ENCODE measurements at regions not wholly inside any gene's neighbourhood (a gene's known extent, or its start where the extent isn't known, plus 50 kb on each side); places are given as distances from the start of the nearest gene placed in this dataset.

GRCh38 chr13:89749888-89750287 is 1597.6 kb upstream of the MIR17HG start (continued):
- TF ChIP-seq REST (IDR thresholded peaks at IDR 0.05; ENCODE audit: low read depth) (no peak), EZH2 (IDR thresholded peaks at IDR 0.05) (no peak), SP1 (IDR thresholded peaks at IDR 0.05; ENCODE audit: low read depth) (no peak), ZNF274 (IDR thresholded peaks at IDR 0.05; ENCODE audit: low read depth, low read length) (no peak), POLR2AphosphoS5 (IDR thresholded peaks at IDR 0.05; ENCODE audit: low read depth, low read length) (no peak), JUND (IDR thresholded peaks at IDR 0.05) (no peak), EGR1 (IDR thresholded peaks at IDR 0.05; ENCODE audit: low read depth) (no peak), SRF (IDR thresholded peaks at IDR 0.05; ENCODE audit: low read depth) (no peak)

- Histone ChIP-seq H3K79me2 (ENCODE audit: insufficient read depth, low read length) (no peaks in the 10 kb centered on the region), H3K4me1 (ENCODE audit: control insufficient read depth in 1 of 2, insufficient read depth in 2 of 2, low read length in 2 of 2) (no peaks in the 10 kb centered on the region), H4K20me1 (ENCODE audit: insufficient read depth) (no peaks in the 10 kb centered on the region), H2AFZ (ENCODE audit: low read depth, low read length, poor library complexity, severe bottlenecking) (no peak overlapping the region), H3K9me2 (ENCODE audit: insufficient read depth) (no peaks in the 10 kb centered on the region), H3K9ac (ENCODE audit: low read length) (no peak overlapping the region), H3K4me3 (replicated peaks in 1 of 2; ENCODE audit: low read depth in 1 of 2, low read length in 2 of 2) (no peak overlapping the region), H3K36me3 (ENCODE audit: control insufficient read depth in 1 of 2, insufficient read depth in 2 of 2, low read length in 2 of 2) (no peaks in the 10 kb centered on the region), H3K9me3 (ENCODE audit: control insufficient read depth in 1 of 2, insufficient read depth in 1 of 2, low read depth in 1 of 2, low read length in 2 of 2) (no peaks in the 10 kb centered on the region), H3K27ac (ENCODE audit: low read depth, low read length) (no peak overlapping the region), H3K27me3 (ENCODE audit: insufficient read depth, low read length) (no peaks in the 10 kb centered on the region), H3K4me2 (ENCODE audit: low read length) (no peak overlapping the region)
- no TSS peak for BruUV-seq (replicated peaks)
- intact Hi-C loops (cut with micrococcal nuclease), result no loop called here
- ChIA-PET CTCF (no interaction called here), POLR2A (no interaction called here), RAD21 (ENCODE audit: low non-redundant PET in 1 of 2, low total read pairs in 2 of 2, uncharacterized antibody in 2 of 2, unreplicated experiment in 2 of 2) (no interaction called here)
- ATAC-seq (no peak), DNase-seq (ENCODE audit: low read depth, low spot score) (no peak)
- TF ChIP-seq ZNF274 (IDR thresholded peaks at IDR 0.05; ENCODE audit: low read depth, low read length), result no peak
- no peak for TF ChIP-seq TCF7L2 (IDR thresholded peaks at IDR 0.05; ENCODE audit: borderline replicate concordance, extremely low read depth, insufficient read depth, insufficient read length)
- no peak for TF ChIP-seq ZFX (IDR thresholded peaks at IDR 0.05)
- no peak for TF ChIP-seq JUND (IDR thresholded peaks at IDR 0.05)
- no peak for TF ChIP-seq ATF3 (IDR thresholded peaks at IDR 0.05)
- no peak for TF ChIP-seq EGR1 (IDR thresholded peaks at IDR 0.05; ENCODE audit: low read depth)
- no peak for TF ChIP-seq CTCF (IDR thresholded peaks at IDR 0.05 in 2 of 3, conservative IDR thresholded peaks at IDR 0.05 in 1 of 3; ENCODE audit: borderline replicate concordance in 1 of 3, insufficient read depth in 1 of 3, low read depth in 2 of 3, low read length in 2 of 3)
- TF ChIP-seq REST (IDR thresholded peaks at IDR 0.05; ENCODE audit: low read depth), result no peak
- no peak for TF ChIP-seq SIN3A (IDR thresholded peaks at IDR 0.05; ENCODE audit: low read depth)
Measured at GRCh38 chr13:89750371-89750770, 1597.1 kb upstream of the MIR17HG start.

Measured in HCT116 (cell line).